PC-9 (cell line): ENCODE measurements at regions not wholly inside any gene's neighbourhood (a gene's known extent, or its start where the extent isn't known, plus 50 kb on each side); places are given as distances from the start of the nearest gene placed in this dataset.

Experiments
- BruUV-seq: library from RNA; stranded (reverse); fragments of 400-500 nt; replicated peaks from 2 replicates; lab custom pipeline; 2021; lab: Mats Ljungman, UMichigan
- CTCF ChIA-PET: fragments of 300-600 bp; sonication (Branson Sonifier 250); formaldehyde crosslinking; loops from one replicate; lab custom pipeline; 2022; ENCODE audit warnings: antibody characterized with exemption; lab: Charles Lee
- POLR2A ChIA-PET: fragments of 300-600 bp; sonication (Branson Sonifier 250); formaldehyde crosslinking; loops from one replicate; lab custom pipeline; 2022; ENCODE audit warnings: antibody characterized with exemption; ENCODE audit not compliant: unreplicated experiment; lab: Charles Lee
- DNase-seq, 2 experiments: peaks; one replicate each; pipeline versions ENCODE4 v3.0.0 to v3.0.0-alpha.2; 2015 to 2022; ENCODE audit warnings: mixed read lengths in 1 of 2
- H2AFZ ChIP-seq: fragments of 200-600 bp; sonication (generic); 2 replicates; pipeline ENCODE4 v1.8.1; 2017; ENCODE audit warnings: antibody characterized with exemption
- H3F3A ChIP-seq: fragments of 200-600 bp; sonication (generic); 2 replicates; pipeline ENCODE4 v1.8.1; 2017; ENCODE audit warnings: antibody characterized with exemption, mild to moderate bottlenecking, low read depth; ENCODE audit not compliant: insufficient read depth
- H3K27ac ChIP-seq: fragments of 200-600 bp; sonication (generic); 2 replicates; pipeline ENCODE4 v1.6.1; 2016; ENCODE audit warnings: mixed run types
- H3K27me3 ChIP-seq: fragments of 200-600 bp; sonication (generic); 2 replicates; pipeline ENCODE4 v1.6.1; 2016; ENCODE audit warnings: low read depth, mixed run types; ENCODE audit not compliant: insufficient read depth
- H3K36me3 ChIP-seq: fragments of 200-600 bp; sonication (generic); 2 replicates; pipeline ENCODE4 v1.6.1; 2016; ENCODE audit warnings: low read depth, mixed run types
- H3K4me1 ChIP-seq: fragments of 200-600 bp; sonication (generic); replicated peaks from 2 replicates; pipeline ENCODE4 v1.6.1; 2016; ENCODE audit warnings: mixed run types; ENCODE audit not compliant: insufficient read depth
- H3K4me2 ChIP-seq: fragments of 200-600 bp; sonication (generic); 2 replicates; pipeline ENCODE4 v1.6.1; 2017; ENCODE audit warnings: mixed run types
- H3K4me3 ChIP-seq: fragments of 200-600 bp; sonication (generic); 2 replicates; pipeline ENCODE4 v1.6.1; 2016; ENCODE audit warnings: mixed run types
- H3K79me2 ChIP-seq: fragments of 200-600 bp; sonication (generic); 2 replicates; pipeline ENCODE4 v1.6.1; 2017; ENCODE audit warnings: low read depth, mixed run types
- H3K9me2 ChIP-seq: fragments of 200-600 bp; sonication (generic); 2 replicates; pipeline ENCODE4 v1.8.1; 2017; ENCODE audit warnings: mild to moderate bottlenecking; ENCODE audit not compliant: insufficient read depth
- H3K9me3 ChIP-seq: fragments of 200-600 bp; sonication (generic); 2 replicates; pipeline ENCODE4 v1.8.1; 2016; ENCODE audit warnings: low read depth; ENCODE audit not compliant: insufficient read depth
- H4K20me1 ChIP-seq: fragments of 200-600 bp; sonication (generic); 2 replicates; pipeline ENCODE4 v1.8.1; 2017; ENCODE audit not compliant: insufficient read depth
- EZH2 ChIP-seq: fragments of 200-600 bp; sonication (generic); IDR thresholded peaks from 2 replicates; pipeline ENCODE4 v1.8.0; 2017; ENCODE audit warnings: antibody characterized with exemption, low read depth
- intact Hi-C: fragments of 100-400 bp; cut with micrococcal nuclease; formaldehyde crosslinking; loops from one replicate; pipeline ENCODE4 v1.10.0; 2022; ENCODE audit not compliant: unreplicated experiment
- TF ChIP-seq, protein P1 (sequence below): fragments of 200-600 bp; sonication (generic); conservative IDR thresholded peaks from 2 replicates; pipeline ENCODE4 v1.6.1; 2017; ENCODE audit warnings: mixed run types, antibody characterized with exemption, mild to moderate bottlenecking, moderate library complexity

DNA sequence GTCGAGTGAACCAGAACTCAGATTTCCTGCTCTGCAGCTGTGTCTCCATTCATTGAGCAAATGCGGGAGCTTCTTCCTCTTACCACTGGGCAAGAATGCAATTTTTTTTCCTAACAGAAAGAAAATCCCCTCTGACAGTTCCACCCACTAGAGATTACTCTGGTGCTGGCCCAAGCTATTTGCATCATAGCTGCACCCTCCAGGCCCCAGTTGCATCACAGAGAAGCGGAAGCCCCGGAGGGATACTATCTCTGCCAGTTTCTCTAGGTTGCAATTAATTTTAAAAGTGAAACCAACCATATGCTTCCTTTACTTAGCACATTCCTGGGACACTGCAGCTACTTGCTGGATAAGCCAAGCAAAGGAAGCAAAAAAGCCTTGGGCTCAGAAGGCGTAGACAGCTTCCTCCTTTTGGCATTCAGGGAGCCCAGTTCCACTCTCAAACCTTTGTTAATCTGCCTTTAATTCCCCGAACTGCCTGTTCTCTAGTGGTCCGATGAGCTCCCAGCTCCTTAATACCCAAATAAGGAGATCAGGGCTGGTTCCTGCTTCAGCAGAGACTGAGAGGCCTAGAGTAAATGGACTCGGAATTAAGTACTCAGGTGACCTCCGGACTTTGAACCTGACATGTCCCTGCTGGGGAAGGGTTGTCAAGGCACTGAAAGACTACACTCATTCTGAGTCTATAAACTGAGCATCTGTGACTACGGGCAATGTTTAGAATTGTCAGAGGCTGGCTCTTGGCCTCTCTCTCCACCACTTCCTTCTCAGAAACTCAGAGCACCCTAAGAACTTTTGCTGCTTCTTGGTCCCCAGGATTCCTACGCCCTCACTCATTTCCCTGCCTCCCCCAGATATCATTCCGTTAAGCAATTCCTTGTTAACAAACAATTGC, 72.5 kb upstream of the TNFSF18 start:
- H2AFZ ChIP-seq: peak overlapping the region; percentile 28; the same call in 1 of the 2 replicates
- TF ChIP-seq, protein P1, sequence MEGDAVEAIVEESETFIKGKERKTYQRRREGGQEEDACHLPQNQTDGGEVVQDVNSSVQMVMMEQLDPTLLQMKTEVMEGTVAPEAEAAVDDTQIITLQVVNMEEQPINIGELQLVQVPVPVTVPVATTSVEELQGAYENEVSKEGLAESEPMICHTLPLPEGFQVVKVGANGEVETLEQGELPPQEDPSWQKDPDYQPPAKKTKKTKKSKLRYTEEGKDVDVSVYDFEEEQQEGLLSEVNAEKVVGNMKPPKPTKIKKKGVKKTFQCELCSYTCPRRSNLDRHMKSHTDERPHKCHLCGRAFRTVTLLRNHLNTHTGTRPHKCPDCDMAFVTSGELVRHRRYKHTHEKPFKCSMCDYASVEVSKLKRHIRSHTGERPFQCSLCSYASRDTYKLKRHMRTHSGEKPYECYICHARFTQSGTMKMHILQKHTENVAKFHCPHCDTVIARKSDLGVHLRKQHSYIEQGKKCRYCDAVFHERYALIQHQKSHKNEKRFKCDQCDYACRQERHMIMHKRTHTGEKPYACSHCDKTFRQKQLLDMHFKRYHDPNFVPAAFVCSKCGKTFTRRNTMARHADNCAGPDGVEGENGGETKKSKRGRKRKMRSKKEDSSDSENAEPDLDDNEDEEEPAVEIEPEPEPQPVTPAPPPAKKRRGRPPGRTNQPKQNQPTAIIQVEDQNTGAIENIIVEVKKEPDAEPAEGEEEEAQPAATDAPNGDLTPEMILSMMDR: no peak
- H3K9me2 ChIP-seq: no peaks in the 10 kb centered on the region
- intact Hi-C loops: loop anchor here (1.0 to 10.0 kb wide), 4 partner anchors 67 to 296 kb away; no protein-coding TSS in a partner anchor
- no peak overlapping the region for H3K4me3 ChIP-seq
- ChIA-PET CTCF (no interaction called here), POLR2A (interaction anchor here (0.6 to 1.1 kb wide), 2 partner anchors 68 to 119 kb away, joined by 8 to 11 read pairs; no protein-coding TSS in a partner anchor)
- H3K4me2 ChIP-seq: peak overlapping the region; percentile 62
- H3K79me2 ChIP-seq: no peaks in the 10 kb centered on the region
- H3K4me1 ChIP-seq: peaks cover 15% of the 10 kb centered on the region
- peak overlapping the region; percentile 54 for H3K27ac ChIP-seq
- peak; percentile 69 for DNase-seq
- no TSS peak for BruUV-seq
- no peaks in the 10 kb centered on the region for H3K27me3 ChIP-seq
- H4K20me1 ChIP-seq: no peaks in the 10 kb centered on the region
- H3K36me3 ChIP-seq: no peaks in the 10 kb centered on the region
- H3K9me3 ChIP-seq: no peaks in the 10 kb centered on the region
- peaks cover 6% of the 10 kb centered on the region; the same call in 1 of the 2 replicates for H3F3A ChIP-seq

DNA sequence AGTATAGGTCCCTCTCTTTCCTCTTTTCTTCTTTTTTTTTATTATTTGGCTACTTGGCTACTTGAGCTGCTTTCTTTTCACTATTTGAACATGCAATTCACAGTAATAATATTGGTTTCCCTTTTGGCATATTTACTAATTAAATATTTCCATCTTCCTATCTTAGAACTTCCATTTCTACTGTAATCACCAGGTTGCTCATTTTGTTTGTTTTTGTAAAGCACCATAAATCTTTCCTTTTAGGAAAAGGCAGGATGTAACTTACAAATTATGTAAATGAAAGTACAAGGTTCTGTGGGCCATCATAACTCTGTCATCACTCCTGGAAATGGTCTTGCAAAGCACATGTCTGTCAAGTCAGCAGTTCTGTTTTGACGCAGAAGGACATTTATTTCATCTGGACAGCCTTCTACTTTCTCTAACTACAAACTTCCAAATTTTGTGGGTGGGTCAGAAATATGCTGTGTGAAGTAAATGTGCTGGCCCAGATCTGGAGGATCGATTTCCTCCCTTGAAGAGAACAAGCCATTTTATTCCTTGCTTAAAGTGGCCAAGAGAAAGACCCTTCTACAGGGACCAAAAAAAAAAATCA, 71.7 kb upstream of the TNFSF18 start:
- no peaks in the 10 kb centered on the region for H3K79me2 ChIP-seq
- no peak for TF ChIP-seq EZH2
- TF ChIP-seq, protein P1: no peak
- POLR2A ChIA-PET: interaction anchor here (0.6 to 1.1 kb wide), 2 partner anchors 68 to 118 kb away, joined by 8 to 11 read pairs; no protein-coding TSS in a partner anchor
- H3K4me1 ChIP-seq: peaks cover 15% of the 10 kb centered on the region
- CTCF ChIA-PET: no interaction called here
- H3K4me3 ChIP-seq: no peak overlapping the region; the same call in 1 of the 2 replicates
- no peak overlapping the region for H2AFZ ChIP-seq
- intact Hi-C loops: loop anchor here (5.0 to 10.0 kb wide), 3 partner anchors 72 to 295 kb away; no protein-coding TSS in a partner anchor
- H4K20me1 ChIP-seq: no peaks in the 10 kb centered on the region
- H3K4me2 ChIP-seq: peak overlapping the region; percentile 62
- no peaks in the 10 kb centered on the region for H3K36me3 ChIP-seq
- H3K27ac ChIP-seq: 0 out of 2 replicates have a peak overlapping the region, but pooled peaks have one; percentile 10
- no peaks in the 10 kb centered on the region for H3K9me3 ChIP-seq
- no peaks in the 10 kb centered on the region for H3K9me2 ChIP-seq
- H3K27me3 ChIP-seq: no peaks in the 10 kb centered on the region
- no TSS peak for BruUV-seq
- no peak for DNase-seq
- H3F3A ChIP-seq: peaks cover 6% of the 10 kb centered on the region; the same call in 1 of the 2 replicates

DNA sequence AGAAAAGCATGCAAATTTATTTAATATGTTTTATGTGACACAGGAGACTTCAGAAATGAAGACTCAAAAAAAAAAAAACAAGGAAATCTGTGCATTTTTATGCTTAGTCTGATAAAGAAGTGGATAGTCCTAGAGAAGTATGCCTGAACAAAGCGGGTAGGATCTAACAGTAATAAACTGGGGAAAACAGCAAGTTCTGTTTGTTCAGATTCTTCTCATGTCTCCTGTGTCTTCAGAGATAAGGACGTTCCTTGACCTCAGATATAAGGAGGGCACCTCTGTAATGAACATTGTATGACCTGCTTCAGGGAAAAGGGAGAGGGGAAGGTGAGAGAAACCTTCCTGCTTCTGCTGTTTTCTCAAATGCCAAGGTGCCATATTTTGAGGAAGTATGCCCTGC, 67.7 kb upstream of the TNFSF18 start:
- POLR2A ChIA-PET: no interaction called here
- no peak for DNase-seq
- no peaks in the 10 kb centered on the region for H3K79me2 ChIP-seq
- no peaks in the 10 kb centered on the region for H3K9me3 ChIP-seq
- H2AFZ ChIP-seq: no peak overlapping the region
- CTCF ChIA-PET: no interaction called here
- peaks cover 6% of the 10 kb centered on the region; the same call in 1 of the 2 replicates for H3F3A ChIP-seq
- peaks cover 13% of the 10 kb centered on the region for H3K4me1 ChIP-seq
- H3K4me3 ChIP-seq: no peak overlapping the region
- H3K27me3 ChIP-seq: no peaks in the 10 kb centered on the region
- no peaks in the 10 kb centered on the region for H3K9me2 ChIP-seq
- H3K36me3 ChIP-seq: no peaks in the 10 kb centered on the region
- TF ChIP-seq, protein P1: no peak
- TF ChIP-seq EZH2: no peak
- no peak overlapping the region for H3K4me2 ChIP-seq
- H4K20me1 ChIP-seq: no peaks in the 10 kb centered on the region
- intact Hi-C loops: no loop called here
- no peak overlapping the region for H3K27ac ChIP-seq
- BruUV-seq: no TSS peak
